ENCODE measurements at regions not wholly inside any gene's neighbourhood (a gene's known extent, or its start where the extent isn't known, plus 50 kb on each side); places are given as distances from the start of the nearest gene placed in this dataset.

- TF ChIP-seq GABPA (IDR thresholded peaks at IDR 0.05; ENCODE audit: low read depth) = no peak
- no peak for TF ChIP-seq SIX5 (IDR thresholded peaks at IDR 0.05; ENCODE audit: low read depth, low read length, severe bottlenecking)
- TF ChIP-seq TCF7 (IDR thresholded peaks at IDR 0.05; ENCODE audit: borderline replicate concordance) = no peak
- no peak for TF ChIP-seq CBFB (IDR thresholded peaks at IDR 0.05; ENCODE audit: low read depth)
- TF ChIP-seq RBBP5 (conservative IDR thresholded peaks at IDR 0.05) = no peak
- no peak for TF ChIP-seq RFX5 (IDR thresholded peaks at IDR 0.05; ENCODE audit: low read depth, low read length)
- TF ChIP-seq DPF2 (IDR thresholded peaks at IDR 0.05) = no peak
- TF ChIP-seq SMC3 (IDR thresholded peaks at IDR 0.05; ENCODE audit: borderline replicate concordance, low read length) = no peak
- TF ChIP-seq MYC (IDR thresholded peaks at IDR 0.05; ENCODE audit: insufficient read depth, insufficient read length, insufficient replicate concordance, low read length, severe bottlenecking) = no peak
- no peak for TF ChIP-seq PBX3 (IDR thresholded peaks at IDR 0.05; ENCODE audit: insufficient replicate concordance, low read depth, low read length)
- no peak for TF ChIP-seq NFYB (IDR thresholded peaks at IDR 0.05; ENCODE audit: insufficient read depth, low read depth, low read length)
- TF ChIP-seq ESRRA (IDR thresholded peaks at IDR 0.05; ENCODE audit: low read length) = no peak
- no peak for TF ChIP-seq NKRF (conservative IDR thresholded peaks at IDR 0.05)
- no peak for TF ChIP-seq ZNF384 (IDR thresholded peaks at IDR 0.05; ENCODE audit: borderline replicate concordance, low read depth, low read length)
- no peak for TF ChIP-seq IRF4 (IDR thresholded peaks at IDR 0.05; ENCODE audit: low read depth, low read length)
- no peak for TF ChIP-seq SUPT20H (IDR thresholded peaks at IDR 0.05; ENCODE audit: borderline replicate concordance, control insufficient read depth, low read depth, low read length)
- TF ChIP-seq CTCF (IDR thresholded peaks at IDR 0.05 in 2 of 3, conservative IDR thresholded peaks at IDR 0.05 in 1 of 3; ENCODE audit: control insufficient read depth in 2 of 3, extremely low read depth in 1 of 3, insufficient read depth in 1 of 3, low read depth in 3 of 3, low read length in 3 of 3) = no peak
- no peak for TF ChIP-seq TCF3 (IDR thresholded peaks at IDR 0.05; ENCODE audit: borderline replicate concordance, insufficient read depth, low read depth, low read length)
- no peak for TF ChIP-seq IKZF2 (IDR thresholded peaks at IDR 0.05)
- TF ChIP-seq BCL3 (IDR thresholded peaks at IDR 0.05; ENCODE audit: borderline replicate concordance, insufficient read depth, low read depth, low read length, poor library complexity, severe bottlenecking) = no peak
- H3K79me2 ChIP-seq (ENCODE audit: control insufficient read depth, insufficient read depth, low read length) = no peaks in the 10 kb centered on the region
- no peaks in the 10 kb centered on the region for H3K4me1 ChIP-seq (ENCODE audit: control insufficient read depth, insufficient read depth, low read length)
- H2AFZ ChIP-seq (ENCODE audit: control insufficient read depth, low read depth, low read length) = no peak overlapping the region
- H3K9me3 ChIP-seq (replicated peaks; ENCODE audit: control insufficient read depth, insufficient read depth, low read length) = no peaks in the 10 kb centered on the region; the same call in 2 of the 3 replicates
- in situ Hi-C loops (cut with MboI) = no loop called here
- intact Hi-C loops (cut with micrococcal nuclease; ENCODE audit: unreplicated experiment) = no loop called here
- no peak overlapping the region for H3K4me2 ChIP-seq (ENCODE audit: control insufficient read depth, insufficient read depth)
- 20% methylated on average over 5 of the region's 5 CpGs for WGBS (ENCODE audit: insufficient coverage, insufficient replicate concordance, low lambda C conversion rate, missing lambda C conversion rate)
- H3K4me3 ChIP-seq = no peak overlapping the region
- FAIRE-seq (no peak), DNase-seq (ENCODE audit: low read depth, low spot score) (no peak), ATAC-seq (no peak)
- no peaks in the 10 kb centered on the region for H4K20me1 ChIP-seq (ENCODE audit: control insufficient read depth, insufficient read depth)
- H3K36me3 ChIP-seq (ENCODE audit: control insufficient read depth in 2 of 2, insufficient read depth in 2 of 2, low read length in 1 of 2) = no peaks in the 10 kb centered on the region
- H3K27me3 ChIP-seq (replicated peaks in 1 of 2; ENCODE audit: control insufficient read depth in 2 of 2, insufficient read depth in 2 of 2, low read length in 1 of 2) = no peaks in the 10 kb centered on the region
- ChIA-PET RAD21 (ENCODE audit: unreplicated experiment) (no interaction called here), SMC1A (ENCODE audit: uncharacterized antibody, unreplicated experiment) (no interaction called here), POLR2A (no interaction called here), CTCF (interaction anchor here (1.0 to 1.4 kb wide), 2 partner anchors 21 to 216 kb away, joined by 4 read pairs; no protein-coding TSS in a partner anchor)
- no TSS peak for BruUV-seq (replicated peaks)
- no peak overlapping the region for H3K27ac ChIP-seq (ENCODE audit: control insufficient read depth, insufficient read depth)
- H3K9ac ChIP-seq (ENCODE audit: control insufficient read depth, insufficient read depth, low read length) = no peak overlapping the region
Observed at GRCh38 chr21:22575165-22575584, 1577.0 kb downstream of the NCAM2 start.
